ENCODE measurements at regions not wholly inside any gene's neighbourhood (a gene's known extent, or its start where the extent isn't known, plus 50 kb on each side); places are given as distances from the start of the nearest gene placed in this dataset.

DNA sequence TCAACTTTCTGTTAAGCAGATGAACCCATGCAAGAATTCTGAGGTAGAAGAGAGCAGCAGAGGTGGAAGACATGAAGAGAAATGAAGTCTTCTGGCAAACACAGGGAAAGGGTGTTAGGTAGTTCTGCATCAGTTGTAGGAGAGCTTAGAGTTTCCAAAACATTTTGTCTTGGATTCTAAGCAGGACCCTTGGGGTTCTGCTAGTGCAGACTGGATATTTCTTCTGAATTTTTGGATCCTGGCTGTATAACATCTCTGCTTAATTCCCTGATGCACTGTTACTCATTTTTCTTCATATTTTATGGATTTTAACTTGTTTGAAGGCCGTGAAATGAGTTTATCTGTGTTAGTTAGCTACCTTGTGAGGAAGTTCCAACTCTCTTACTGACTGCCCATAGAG lies 208.7 kb upstream of the SLC35G4 start:
- Histone ChIP-seq H3K36me3 (no peaks in the 10 kb centered on the region), H3K27me3 (no peaks in the 10 kb centered on the region), H3K9me3 (no peaks in the 10 kb centered on the region), H3K4me1 (ENCODE audit: control insufficient read depth in 1 of 2, insufficient read depth in 1 of 2, low read depth in 1 of 2, low read length in 1 of 2) (no peaks in the 10 kb centered on the region), H3K27ac (no peak overlapping the region), H3K4me3 (ENCODE audit: low read depth in 1 of 2, low read length in 1 of 2) (no peak overlapping the region)
- no peak for TF ChIP-seq CTCF (IDR thresholded peaks at IDR 0.05)

DNA sequence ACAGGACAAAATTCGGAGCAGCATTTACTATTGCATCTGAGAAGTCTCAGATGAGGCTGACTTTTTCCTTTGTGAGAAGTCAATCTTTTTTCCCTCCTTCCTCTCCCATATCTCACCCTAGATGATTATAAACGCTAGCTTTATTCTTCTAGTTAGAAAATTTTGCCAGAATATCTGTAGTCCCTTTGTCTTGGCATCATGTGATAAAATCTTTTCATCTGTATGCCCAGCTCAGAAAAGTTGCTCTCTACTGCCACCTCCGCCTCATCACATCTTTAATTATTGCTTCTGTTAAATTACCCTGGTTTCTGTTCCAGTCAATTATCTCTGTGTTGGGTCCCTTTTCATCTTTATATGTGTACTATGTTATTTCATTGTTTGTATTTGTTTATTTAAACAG lies 210.8 kb upstream of the SLC35G4 start:
- Histone ChIP-seq H3K36me3 (no peaks in the 10 kb centered on the region), H3K4me1 (ENCODE audit: control insufficient read depth in 1 of 2, insufficient read depth in 1 of 2, low read depth in 1 of 2, low read length in 1 of 2) (no peaks in the 10 kb centered on the region), H3K27me3 (no peaks in the 10 kb centered on the region), H3K4me3 (ENCODE audit: low read depth in 1 of 2, low read length in 1 of 2) (no peak overlapping the region), H3K27ac (no peak overlapping the region), H3K9me3 (no peaks in the 10 kb centered on the region)
- no peak for TF ChIP-seq CTCF (IDR thresholded peaks at IDR 0.05)

DNA sequence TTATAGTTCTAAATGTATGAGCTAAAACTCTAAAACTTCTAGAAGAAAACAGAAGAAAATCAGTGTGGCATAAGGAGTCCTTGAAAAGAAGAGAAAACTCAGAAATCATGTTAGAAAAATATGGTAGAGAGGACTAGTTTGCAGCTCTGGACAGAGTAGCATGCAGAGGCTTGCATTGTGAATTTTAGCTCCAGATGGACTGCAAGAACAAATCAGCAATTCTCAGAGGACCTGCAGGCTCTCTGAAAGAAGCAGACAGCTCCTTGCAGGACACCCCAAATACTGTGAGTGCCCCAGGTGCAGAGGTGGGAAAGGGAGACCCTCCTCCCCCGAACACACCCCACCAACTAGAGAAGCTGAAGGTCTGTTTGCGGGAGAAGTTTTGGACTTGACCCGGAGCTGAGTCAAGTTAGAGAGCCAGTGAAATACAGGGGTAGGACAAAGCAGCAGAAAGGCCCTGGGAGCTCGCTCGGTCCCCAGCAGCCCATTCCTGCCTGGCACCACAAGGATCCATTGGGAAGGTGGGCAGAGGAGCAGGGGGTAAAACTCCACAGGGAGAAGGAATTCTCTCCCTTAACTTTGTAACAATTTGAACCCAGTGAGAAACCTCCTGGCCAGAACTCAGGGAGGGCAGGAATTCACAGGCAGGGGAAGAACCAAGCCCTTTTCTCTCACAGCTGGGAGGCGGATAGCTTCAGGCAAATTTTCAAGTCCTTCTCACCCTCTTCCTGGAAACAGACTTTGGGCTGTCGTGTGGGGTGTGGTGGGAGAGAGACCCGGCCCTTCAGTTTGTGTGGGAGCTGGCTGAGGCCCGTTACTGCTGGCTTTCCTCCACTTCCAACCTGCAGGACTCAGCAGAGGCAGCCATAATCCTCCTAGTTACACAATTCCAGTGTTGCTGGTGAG lies 216.2 kb upstream of the SLC35G4 start:
- Histone ChIP-seq H3K27ac (no peak overlapping the region), H3K27me3 (no peaks in the 10 kb centered on the region), H3K36me3 (no peaks in the 10 kb centered on the region), H3K4me1 (ENCODE audit: control insufficient read depth in 1 of 2, insufficient read depth in 1 of 2, low read depth in 1 of 2, low read length in 1 of 2) (no peaks in the 10 kb centered on the region), H3K9me3 (no peaks in the 10 kb centered on the region), H3K4me3 (ENCODE audit: low read depth in 1 of 2, low read length in 1 of 2) (no peak overlapping the region)
- TF ChIP-seq CTCF (IDR thresholded peaks at IDR 0.05): no peak

- H3K36me3 ChIP-seq: no peaks in the 10 kb centered on the region
- no peaks in the 10 kb centered on the region for H3K4me1 ChIP-seq (ENCODE audit: control insufficient read depth in 1 of 2, insufficient read depth in 1 of 2, low read depth in 1 of 2, low read length in 1 of 2)
- no peak for TF ChIP-seq CTCF (IDR thresholded peaks at IDR 0.05)
- no peak overlapping the region for H3K4me3 ChIP-seq (ENCODE audit: low read depth in 1 of 2, low read length in 1 of 2)
- H3K9me3 ChIP-seq: no peaks in the 10 kb centered on the region
- H3K27ac ChIP-seq: no peak overlapping the region
- no peaks in the 10 kb centered on the region for H3K27me3 ChIP-seq
Measured at GRCh38 chr18:11392292-11392691, 217.1 kb upstream of the SLC35G4 start.

DNA sequence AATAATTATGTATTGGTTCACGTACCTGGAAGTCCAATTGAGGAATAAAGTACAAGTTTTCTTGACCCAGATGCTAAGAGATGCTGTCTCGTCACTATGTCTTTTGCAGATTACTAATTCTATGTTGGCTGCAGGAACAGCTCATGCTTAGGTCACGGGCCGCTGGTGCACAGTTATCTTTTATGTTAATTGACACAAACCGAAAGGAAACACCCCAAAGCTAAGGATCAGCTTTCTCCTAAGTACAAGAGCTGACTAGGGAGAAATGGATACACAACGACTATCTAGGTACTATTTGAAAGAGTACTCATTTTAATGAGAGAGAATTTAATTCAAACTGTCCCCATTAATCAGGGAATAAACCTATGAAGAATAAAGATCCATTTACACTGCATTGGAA lies 217.7 kb upstream of the SLC35G4 start:
- Histone ChIP-seq H3K4me1 (ENCODE audit: control insufficient read depth in 1 of 2, insufficient read depth in 1 of 2, low read depth in 1 of 2, low read length in 1 of 2) (no peaks in the 10 kb centered on the region), H3K36me3 (no peaks in the 10 kb centered on the region), H3K9me3 (no peaks in the 10 kb centered on the region), H3K27me3 (no peaks in the 10 kb centered on the region), H3K4me3 (ENCODE audit: low read depth in 1 of 2, low read length in 1 of 2) (no peak overlapping the region), H3K27ac (no peak overlapping the region)
- TF ChIP-seq CTCF (IDR thresholded peaks at IDR 0.05): no peak

Measured in neutrophil (primary cell).